Endothelial cell of umbilical vein (primary cell): ENCODE measurements at regions not wholly inside any gene's neighbourhood (a gene's known extent, or its start where the extent isn't known, plus 50 kb on each side); places are given as distances from the start of the nearest gene placed in this dataset.

Source experiments
- BruUV-seq: library from RNA; stranded (reverse); fragments of 400-500 nt; replicated peaks from 2 replicates; lab custom pipeline; 2021; lab: Mats Ljungman, UMichigan
- CTCF ChIA-PET: fragments of 300-600, 350-600 bp; sonication (Branson Sonifier 250); formaldehyde crosslinking; loops from one replicate; lab custom pipeline; 2021; ENCODE audit warnings: antibody characterized with exemption, inconsistent platforms; lab: Charles Lee
- POLR2A ChIA-PET: fragments of 300-600, 350-600 bp; sonication (Branson Sonifier 250); formaldehyde crosslinking; loops from one replicate; lab custom pipeline; 2021; ENCODE audit warnings: antibody characterized with exemption, inconsistent platforms; lab: Charles Lee
- DNase-seq: peaks from one replicate; pipeline ENCODE4 v3.0.0-alpha.2; 2011; ENCODE audit warnings: low read depth, low spot score
- FAIRE-seq: peaks from 2 replicates; lab custom pipeline; 2011; peaks lifted over from hg19 to GRCh38; lab: Jason Lieb, UNC
- H2AFZ ChIP-seq: 2 replicates; pipeline ENCODE4 v1.6.0; 2012; ENCODE audit warnings: low read depth, low read length, control low read depth, inconsistent platforms
- H3K27ac ChIP-seq: 2 replicates; pipeline ENCODE4 v1.5.1; 2011; ENCODE audit warnings: low read depth, mild to moderate bottlenecking, control low read depth, low read length, moderate library complexity; ENCODE audit not compliant: insufficient read depth
- H3K27me3 ChIP-seq, 2 experiments: 2 replicates each; pipeline versions ENCODE4 v1.6.0 to v1.6.1; 2011; ENCODE audit warnings: low read length in 2 of 2, mixed read lengths in 1 of 2; ENCODE audit not compliant: control insufficient read depth in 2 of 2, insufficient read depth in 2 of 2
- H3K36me3 ChIP-seq, 2 experiments: 2 replicates in 1 of 2; 3 replicates in 1 of 2; pipeline ENCODE4 v1.5.1; 2011; ENCODE audit warnings: low read length in 2 of 2, mild to moderate bottlenecking in 1 of 2, moderate library complexity in 1 of 2; ENCODE audit not compliant: control insufficient read depth in 2 of 2, insufficient read depth in 2 of 2; ENCODE audit errors: extremely low read depth in 1 of 2
- H3K4me1 ChIP-seq: 3 replicates; pipeline ENCODE4 v1.5.1; 2011; ENCODE audit warnings: mild to moderate bottlenecking, low read length; ENCODE audit not compliant: control insufficient read depth, insufficient read depth; ENCODE audit errors: extremely low read depth
- H3K4me2 ChIP-seq: 2 replicates; pipeline ENCODE4 v1.6.1; 2011; ENCODE audit warnings: low read length, control low read depth, mixed read lengths; ENCODE audit not compliant: insufficient read depth
- H3K4me3 ChIP-seq, 3 experiments: fragments of 200-600 bp in 1 of 3; sonication (generic), shearing (Covaris generic) in 1 of 3; replicated peaks in 1 of 3; 2 replicates each; pipeline ENCODE4 v1.5.1; 2011 to 2016; ENCODE audit warnings: control low read depth in 3 of 3, low read length in 3 of 3, mild to moderate bottlenecking in 2 of 3, inconsistent platforms in 1 of 3, low read depth in 1 of 3, moderate library complexity in 1 of 3; ENCODE audit not compliant: insufficient read depth in 1 of 3
- H3K79me2 ChIP-seq: 2 replicates; pipeline ENCODE4 v1.6.0; 2012; ENCODE audit warnings: low read length, inconsistent platforms; ENCODE audit not compliant: control insufficient read depth, insufficient read depth
- H3K9ac ChIP-seq: replicated peaks from 2 replicates; pipeline ENCODE3; 2011; ENCODE audit warnings: low read length, control low read depth; ENCODE audit not compliant: insufficient read depth; ENCODE audit errors: extremely low read depth
- H3K9me1 ChIP-seq: replicated peaks from 3 replicates; pipeline ENCODE4 v1.6.0; 2011; ENCODE audit warnings: mild to moderate bottlenecking, low read length; ENCODE audit not compliant: control insufficient read depth, insufficient read depth; ENCODE audit errors: extremely low read depth
- H3K9me3 ChIP-seq: replicated peaks from 2 replicates; pipeline ENCODE4 v1.5.1; 2012; ENCODE audit warnings: low read length, inconsistent platforms; ENCODE audit not compliant: control insufficient read depth, insufficient read depth
- H4K20me1 ChIP-seq: replicated peaks from 2 replicates; pipeline ENCODE3; 2011; ENCODE audit warnings: mild to moderate bottlenecking, low read length; ENCODE audit not compliant: control insufficient read depth, insufficient read depth; ENCODE audit errors: extremely low read depth
- EZH2 ChIP-seq: IDR thresholded peaks from 2 replicates; pipeline ENCODE4 v1.6.1; 2012; ENCODE audit warnings: borderline replicate concordance, low read depth, mild to moderate bottlenecking, moderate library complexity, low read length, inconsistent platforms; ENCODE audit not compliant: severe bottlenecking
- FOS ChIP-seq: IDR thresholded peaks from 2 replicates; pipeline ENCODE4 v1.6.1; 2011; ENCODE audit warnings: mild to moderate bottlenecking, low read length, moderate library complexity, borderline replicate concordance; ENCODE audit not compliant: insufficient read depth
- GATA2 ChIP-seq: IDR thresholded peaks from 2 replicates; pipeline ENCODE4 v1.7.0; 2011; ENCODE audit warnings: low read depth, mild to moderate bottlenecking, moderate library complexity, mixed read lengths, low read length; ENCODE audit not compliant: insufficient read length, insufficient read depth
- JUN ChIP-seq: IDR thresholded peaks from 2 replicates; pipeline ENCODE4 v1.6.1; 2011; ENCODE audit warnings: borderline replicate concordance, low read depth; ENCODE audit not compliant: insufficient read length, insufficient read depth
- MAX ChIP-seq: IDR thresholded peaks from 2 replicates; pipeline ENCODE4 v1.6.1; 2011; ENCODE audit not compliant: insufficient read depth, insufficient read length
- MYC ChIP-seq: IDR thresholded peaks from one replicate; pipeline ENCODE4 v1.6.1; 2011; ENCODE audit warnings: mild to moderate bottlenecking, low read depth, low read length
- POLR2A ChIP-seq: IDR thresholded peaks from 2 replicates; pipeline ENCODE4 v1.6.1; 2012; ENCODE audit warnings: low read depth, mild to moderate bottlenecking, control low read depth, low read length
- POLR2AphosphoS5 ChIP-seq: IDR thresholded peaks from 2 replicates; pipeline ENCODE4 v1.6.1; 2012; ENCODE audit warnings: low read depth, mild to moderate bottlenecking, control low read depth, low read length, moderate library complexity; ENCODE audit not compliant: insufficient read depth
- dilution Hi-C: fragments of 300-500 bp; cut with MboI; formaldehyde crosslinking; loops from one replicate; pipeline ENCODE4 v1.15.0; 2019; ENCODE audit warnings: low sequenced_read_pairs; ENCODE audit not compliant: extremely low pct_ligation_motif_present
- intact Hi-C: fragments of 100-400 bp; cut with micrococcal nuclease; formaldehyde crosslinking; loops from one replicate; pipeline ENCODE4 v1.10.0; 2022
- TF ChIP-seq, protein P1 (sequence below), 2 donors: IDR thresholded peaks; 1 replicate in 1 of 2; 2 replicates in 1 of 2; pipeline ENCODE4 v1.5.1; 2011; ENCODE audit warnings: low read length in 2 of 2, mild to moderate bottlenecking in 2 of 2, moderate library complexity in 2 of 2, control low read depth in 1 of 2, inconsistent platforms in 1 of 2, low read depth in 1 of 2; ENCODE audit not compliant: insufficient read depth in 1 of 2; ENCODE audit errors: extremely low read depth in 1 of 2

GRCh38 chr3:59149166-59149565 lies 99.3 kb upstream of the CFAP20DC start:
- Histone ChIP-seq H3K79me2 (no peaks in the 10 kb centered on the region), H2AFZ (no peak overlapping the region), H3K27ac (no peak overlapping the region), H3K4me2 (no peak overlapping the region), H4K20me1 (no peaks in the 10 kb centered on the region), H3K9me3 (no peaks in the 10 kb centered on the region), H3K27me3 (no peaks in the 10 kb centered on the region), H3K4me3 (no peak overlapping the region), H3K9me1 (no peaks in the 10 kb centered on the region), H3K4me1 (no peaks in the 10 kb centered on the region), H3K9ac (no peak overlapping the region), H3K36me3 (no peaks in the 10 kb centered on the region)
- no peak for DNase-seq
- FAIRE-seq, result no peak
- TF ChIP-seq MYC (no peak), MAX (no peak), POLR2A (no peak), FOS (no peak), EZH2 (no peak), JUN (no peak), POLR2AphosphoS5 (no peak), GATA2 (no peak)
- TF ChIP-seq, protein P1, sequence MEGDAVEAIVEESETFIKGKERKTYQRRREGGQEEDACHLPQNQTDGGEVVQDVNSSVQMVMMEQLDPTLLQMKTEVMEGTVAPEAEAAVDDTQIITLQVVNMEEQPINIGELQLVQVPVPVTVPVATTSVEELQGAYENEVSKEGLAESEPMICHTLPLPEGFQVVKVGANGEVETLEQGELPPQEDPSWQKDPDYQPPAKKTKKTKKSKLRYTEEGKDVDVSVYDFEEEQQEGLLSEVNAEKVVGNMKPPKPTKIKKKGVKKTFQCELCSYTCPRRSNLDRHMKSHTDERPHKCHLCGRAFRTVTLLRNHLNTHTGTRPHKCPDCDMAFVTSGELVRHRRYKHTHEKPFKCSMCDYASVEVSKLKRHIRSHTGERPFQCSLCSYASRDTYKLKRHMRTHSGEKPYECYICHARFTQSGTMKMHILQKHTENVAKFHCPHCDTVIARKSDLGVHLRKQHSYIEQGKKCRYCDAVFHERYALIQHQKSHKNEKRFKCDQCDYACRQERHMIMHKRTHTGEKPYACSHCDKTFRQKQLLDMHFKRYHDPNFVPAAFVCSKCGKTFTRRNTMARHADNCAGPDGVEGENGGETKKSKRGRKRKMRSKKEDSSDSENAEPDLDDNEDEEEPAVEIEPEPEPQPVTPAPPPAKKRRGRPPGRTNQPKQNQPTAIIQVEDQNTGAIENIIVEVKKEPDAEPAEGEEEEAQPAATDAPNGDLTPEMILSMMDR (IDR thresholded peaks at IDR 0.05; ENCODE audit: extremely low read depth in 1 of 2, insufficient read depth in 1 of 2, low read depth in 1 of 2, low read length in 2 of 2), result no peak
- no TSS peak for BruUV-seq
- dilution Hi-C loops (no loop called here), intact Hi-C loops (no loop called here)
- POLR2A ChIA-PET, result no interaction called here
- CTCF ChIA-PET, result no interaction called here
